IMR-90 (cell line): ENCODE measurements at regions not wholly inside any gene's neighbourhood (a gene's known extent, or its start where the extent isn't known, plus 50 kb on each side); places are given as distances from the start of the nearest gene placed in this dataset.

Experiments used
- ATAC-seq: fragments of 200-7000 bp; cut with Tn5 transposase; 2 replicates; pipeline ENCODE4 v1.9.1; 2020; ENCODE audit warnings: low read depth, mild to moderate bottlenecking, moderate library complexity
- BruUV-seq: library from RNA; stranded (reverse); fragments of 400-500 nt; replicated peaks from 2 replicates; lab custom pipeline; 2021; lab: Mats Ljungman, UMichigan
- CTCF ChIA-PET: fragments of 300-600 bp; formaldehyde crosslinking; extraction: SDS; loops from one replicate; lab custom pipeline; 2021; ENCODE audit warnings: antibody characterized with exemption; lab: Yijun Ruan, JAX
- POLR2A ChIA-PET: fragments of 300-600 bp; sonication (Branson Sonifier 250); formaldehyde crosslinking; loops from one replicate; lab custom pipeline; 2022; ENCODE audit warnings: antibody characterized with exemption; ENCODE audit not compliant: unreplicated experiment; lab: Charles Lee
- DNase-seq: peaks from one replicate; pipeline ENCODE4 v3.0.0; 2013
- H2AFZ ChIP-seq: replicated peaks from 2 replicates; pipeline ENCODE3; 2013; ENCODE audit warnings: low read length, mild to moderate bottlenecking; ENCODE audit not compliant: poor library complexity
- H2AK5ac ChIP-seq: 2 replicates; pipeline ENCODE4 v1.6.1; 2013; ENCODE audit warnings: low read depth, low read length, inconsistent platforms
- H2AK9ac ChIP-seq: replicated peaks from 2 replicates; pipeline ENCODE3; 2013; ENCODE audit warnings: mild to moderate bottlenecking, low read depth, low read length, moderate library complexity; ENCODE audit not compliant: poor library complexity
- H2BK120ac ChIP-seq: 2 replicates; pipeline ENCODE4 v1.6.1; 2013; ENCODE audit warnings: low read depth, low read length, inconsistent platforms
- H2BK15ac ChIP-seq: 3 replicates; pipeline ENCODE4 v1.6.1; 2013; ENCODE audit warnings: low read depth, low read length, inconsistent platforms
- H2BK20ac ChIP-seq: 2 replicates; pipeline ENCODE4 v1.6.1; 2013; ENCODE audit warnings: low read depth, mild to moderate bottlenecking, inconsistent platforms, low read length, moderate library complexity
- H2BK5ac ChIP-seq: 2 replicates; pipeline ENCODE4 v1.6.1; 2013; ENCODE audit warnings: mild to moderate bottlenecking, low read depth, low read length, inconsistent platforms; ENCODE audit not compliant: poor library complexity, severe bottlenecking
- H3K14ac ChIP-seq: replicated peaks from 2 replicates; pipeline ENCODE4 v1.6.1; 2013; ENCODE audit warnings: low read depth, low read length, inconsistent platforms
- H3K18ac ChIP-seq: 2 replicates; pipeline ENCODE4 v1.6.1; 2013; ENCODE audit warnings: low read depth, low read length, control low read depth
- H3K23ac ChIP-seq: 2 replicates; pipeline ENCODE4 v1.6.1; 2013; ENCODE audit warnings: low read depth, low read length, inconsistent platforms
- H3K27ac ChIP-seq: 2 replicates; pipeline ENCODE4 v1.5.1; 2013; ENCODE audit warnings: mild to moderate bottlenecking, control low read depth, low read length; ENCODE audit not compliant: insufficient read depth
- H3K27me3 ChIP-seq: 2 replicates; pipeline ENCODE4 v1.6.1; 2013; ENCODE audit warnings: low read length; ENCODE audit not compliant: control insufficient read depth, insufficient read depth
- H3K36me3 ChIP-seq: 2 replicates; pipeline ENCODE4 v1.6.1; 2013; ENCODE audit warnings: low read length, mixed read lengths; ENCODE audit not compliant: control insufficient read depth, insufficient read depth
- H3K4ac ChIP-seq: 2 replicates; pipeline ENCODE4 v1.6.1; 2013; ENCODE audit warnings: low read depth, low read length, inconsistent platforms
- H3K4me1 ChIP-seq: 2 replicates; pipeline ENCODE4 v1.6.1; 2013; ENCODE audit warnings: low read length, mixed read lengths; ENCODE audit not compliant: control insufficient read depth, insufficient read depth
- H3K4me2 ChIP-seq: 2 replicates; pipeline ENCODE4 v1.6.1; 2013; ENCODE audit warnings: low read depth, mild to moderate bottlenecking, control low read depth, low read length, moderate library complexity
- H3K4me3 ChIP-seq: 2 replicates; pipeline ENCODE4 v1.5.1; 2013; ENCODE audit warnings: low read depth, mild to moderate bottlenecking, control low read depth, low read length, moderate library complexity; ENCODE audit not compliant: insufficient read depth
- H3K56ac ChIP-seq: 2 replicates; pipeline ENCODE4 v1.6.1; 2013; ENCODE audit warnings: low read length, inconsistent platforms; ENCODE audit not compliant: insufficient read depth; ENCODE audit errors: extremely low read depth
- H3K79me1 ChIP-seq, 2 experiments: 2 replicates each; pipeline ENCODE4 v1.6.1; 2013; ENCODE audit warnings: low read length in 2 of 2, inconsistent platforms in 1 of 2, low read depth in 1 of 2
- H3K9ac ChIP-seq: 2 replicates; pipeline ENCODE4 v1.6.1; 2013; ENCODE audit warnings: low read depth, low read length, control low read depth
- H3K9me1 ChIP-seq: 2 replicates; pipeline ENCODE4 v1.6.1; 2013; ENCODE audit warnings: low read length, inconsistent platforms; ENCODE audit not compliant: insufficient read depth
- H3K9me3 ChIP-seq: 2 replicates; pipeline ENCODE4 v1.6.1; 2013; ENCODE audit warnings: low read length; ENCODE audit not compliant: control insufficient read depth, insufficient read depth
- H4K20me1 ChIP-seq: 2 replicates; pipeline ENCODE4 v1.6.1; 2013; ENCODE audit warnings: low read length, inconsistent platforms; ENCODE audit not compliant: insufficient read depth
- H4K5ac ChIP-seq: 2 replicates; pipeline ENCODE4 v1.6.1; 2013; ENCODE audit warnings: mild to moderate bottlenecking, low read depth, low read length, control low read depth
- H4K8ac ChIP-seq, 2 experiments: 2 replicates each; pipeline ENCODE4 v1.6.1; 2013; ENCODE audit warnings: low read depth in 2 of 2, low read length in 2 of 2, control low read depth in 1 of 2, inconsistent platforms in 1 of 2
- H4K91ac ChIP-seq: 2 replicates; pipeline ENCODE4 v1.6.1; 2013; ENCODE audit warnings: low read depth, low read length, inconsistent platforms; ENCODE audit not compliant: insufficient read depth
- CEBPB ChIP-seq: IDR thresholded peaks from 2 replicates; pipeline ENCODE4 v1.6.1; 2012; ENCODE audit warnings: low read depth, low read length, improper control_type of control experiment
- FOS ChIP-seq: fragments of 150-350 bp; IDR thresholded peaks from 2 replicates; pipeline ENCODE4 v1.6.1; 2016; ENCODE audit warnings: low read depth, low read length
- MXI1 ChIP-seq: IDR thresholded peaks from 2 replicates; pipeline ENCODE4 v1.6.1; 2012; ENCODE audit warnings: low read depth, mild to moderate bottlenecking, low read length, moderate library complexity, borderline replicate concordance
- POLR2A ChIP-seq: IDR thresholded peaks from 2 replicates; pipeline ENCODE4 v1.6.1; 2012; ENCODE audit warnings: mild to moderate bottlenecking, low read depth, low read length
- RFX5 ChIP-seq: IDR thresholded peaks from 2 replicates; pipeline ENCODE4 v1.8.0; 2012; ENCODE audit warnings: low read depth, mild to moderate bottlenecking, low read length, moderate library complexity
- USF2 ChIP-seq: fragments of 150-350 bp; IDR thresholded peaks from 2 replicates; pipeline ENCODE4 v1.6.1; 2017; ENCODE audit warnings: mild to moderate bottlenecking, antibody characterized with exemption, low read length, low read depth
- whole genome bisulfite sequencing, 2 experiments: methylation state at CpG; one replicate each; pipeline versions ENCODE4 v1.1.5 to v1.1.7; 2013; ENCODE audit warnings: missing lambda C conversion rate in 2 of 2; ENCODE audit not compliant: insufficient read length in 1 of 2; ENCODE audit errors: extremely low coverage in 2 of 2; 5-methylcytosine and 5-hydroxymethylcytosine counted together
- dilution Hi-C: fragments of 300-500 bp; cut with HindIII; formaldehyde crosslinking; loops from one replicate; pipeline ENCODE4 v1.14.3; 2018; ENCODE audit warnings: low sequenced_read_pairs; ENCODE audit not compliant: unreplicated experiment
- in situ Hi-C: fragments of 300-500 bp; cut with MboI; formaldehyde crosslinking; loops from 3 replicates; pipeline ENCODE4 v1.14.3; 2019; ENCODE audit warnings: low sequenced_read_pairs, inconsistent platforms, mixed read lengths
- intact Hi-C: fragments of 100-400 bp; cut with micrococcal nuclease; formaldehyde crosslinking; loops from 2 replicates; pipeline ENCODE4 v1.10.0; 2022
- TF ChIP-seq, protein P1 (sequence below): fragments of 150-350 bp; IDR thresholded peaks from 2 replicates; pipeline ENCODE4 v1.6.1; 2016; ENCODE audit warnings: low read depth, mild to moderate bottlenecking, low read length, moderate library complexity, borderline replicate concordance

GRCh38 chr3:36193448-36193847, 186.9 kb upstream of the STAC start:
- H2BK5ac ChIP-seq, result no peak overlapping the region
- dilution Hi-C loops (no loop called here), intact Hi-C loops (no loop called here), in situ Hi-C loops (no loop called here)
- H3K9me3 ChIP-seq, result peaks cover 6% of the 10 kb centered on the region
- no peak overlapping the region for H4K8ac ChIP-seq
- DNase-seq, result no peak
- no peak overlapping the region for H4K91ac ChIP-seq
- WGBS, 2 experiments, result no CpG with 5 or more reads among the region's 2 CpGs
- H3K9me1 ChIP-seq, result no peaks in the 10 kb centered on the region
- no peak overlapping the region for H2BK20ac ChIP-seq
- H3K4me2 ChIP-seq, result no peak overlapping the region
- no TSS peak for BruUV-seq
- H2AK5ac ChIP-seq, result no peak overlapping the region
- H2BK120ac ChIP-seq, result no peak overlapping the region
- TF ChIP-seq POLR2A (no peak), FOS (no peak), USF2 (no peak), CEBPB (no peak), MXI1 (no peak), RFX5 (no peak)
- TF ChIP-seq, protein P1, sequence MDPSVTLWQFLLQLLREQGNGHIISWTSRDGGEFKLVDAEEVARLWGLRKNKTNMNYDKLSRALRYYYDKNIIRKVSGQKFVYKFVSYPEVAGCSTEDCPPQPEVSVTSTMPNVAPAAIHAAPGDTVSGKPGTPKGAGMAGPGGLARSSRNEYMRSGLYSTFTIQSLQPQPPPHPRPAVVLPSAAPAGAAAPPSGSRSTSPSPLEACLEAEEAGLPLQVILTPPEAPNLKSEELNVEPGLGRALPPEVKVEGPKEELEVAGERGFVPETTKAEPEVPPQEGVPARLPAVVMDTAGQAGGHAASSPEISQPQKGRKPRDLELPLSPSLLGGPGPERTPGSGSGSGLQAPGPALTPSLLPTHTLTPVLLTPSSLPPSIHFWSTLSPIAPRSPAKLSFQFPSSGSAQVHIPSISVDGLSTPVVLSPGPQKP, result no peak
- H3K4ac ChIP-seq, result no peak overlapping the region
- no peak overlapping the region for H2AK9ac ChIP-seq
- no peak overlapping the region for H3K4me3 ChIP-seq
- H3K79me1 ChIP-seq, result no peaks in the 10 kb centered on the region
- H3K27me3 ChIP-seq, result no peaks in the 10 kb centered on the region
- H2AFZ ChIP-seq, result no peak overlapping the region
- ChIA-PET POLR2A (no interaction called here), CTCF (no interaction called here)
- no peak overlapping the region for H3K9ac ChIP-seq
- H4K5ac ChIP-seq, result no peak overlapping the region
- no peak overlapping the region for H3K23ac ChIP-seq
- H4K20me1 ChIP-seq, result no peaks in the 10 kb centered on the region
- no peak overlapping the region for H3K27ac ChIP-seq
- H3K4me1 ChIP-seq, result no peaks in the 10 kb centered on the region
- ATAC-seq, result no peak
- H3K36me3 ChIP-seq, result no peaks in the 10 kb centered on the region
- no peak overlapping the region for H3K14ac ChIP-seq
- no peak overlapping the region for H3K56ac ChIP-seq
- no peak overlapping the region for H2BK15ac ChIP-seq
- no peak overlapping the region for H3K18ac ChIP-seq
